ENCODE measurements at regions not wholly inside any gene's neighbourhood (a gene's known extent, or its start where the extent isn't known, plus 50 kb on each side); places are given as distances from the start of the nearest gene placed in this dataset.

DNA sequence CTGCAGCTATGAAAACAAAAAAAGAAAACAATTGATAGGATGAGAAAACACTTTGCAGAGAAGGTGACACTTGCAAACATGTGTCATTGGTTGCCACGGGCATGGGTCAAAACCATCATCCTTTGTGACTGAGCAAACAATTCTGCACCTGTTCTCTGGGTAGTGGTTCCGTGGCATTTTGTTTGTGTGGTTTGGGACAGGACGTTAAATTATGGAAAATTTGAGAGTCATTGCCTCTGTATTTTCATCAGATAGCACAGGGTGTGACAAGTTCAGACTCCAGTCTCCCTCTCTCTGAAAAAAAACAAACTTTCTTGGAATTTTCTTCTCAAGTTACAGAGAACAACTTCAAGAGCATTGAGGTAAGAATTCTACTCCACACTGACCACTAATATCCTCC is 113.4 kb upstream of the HMHB1 start:
- ChIA-PET CTCF (no interaction called here), POLR2A (no interaction called here)
- TF ChIP-seq FOXM1 (IDR thresholded peaks at IDR 0.05; ENCODE audit: borderline replicate concordance) = no peak
- TF ChIP-seq SP1 (IDR thresholded peaks at IDR 0.05) = no peak
- no peak for DNase-seq (ENCODE audit: extremely low spot score)

DNA sequence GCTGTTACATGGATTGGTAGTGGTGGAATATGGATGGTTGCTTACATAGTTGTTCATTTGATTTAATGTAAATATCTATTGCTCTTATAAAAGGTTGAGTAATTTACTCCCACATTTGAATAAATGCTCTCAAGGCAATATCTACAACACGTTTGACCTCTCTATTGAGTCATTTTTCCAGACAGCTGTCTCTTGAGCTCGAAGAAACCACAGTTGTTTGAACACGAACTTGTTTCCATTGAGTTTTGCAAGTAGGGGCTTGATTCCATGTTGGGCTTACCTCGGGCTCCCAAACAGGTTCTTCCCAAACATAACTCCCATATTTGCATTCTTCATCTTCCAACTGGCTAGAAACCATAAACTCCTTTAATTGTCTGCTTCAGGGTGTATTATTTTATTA is 115.0 kb upstream of the HMHB1 start:
- DNase-seq (ENCODE audit: extremely low spot score) = no peak
- CTCF ChIA-PET = no interaction called here
- TF ChIP-seq SP1 (IDR thresholded peaks at IDR 0.05) (no peak), FOXM1 (IDR thresholded peaks at IDR 0.05; ENCODE audit: borderline replicate concordance) (no peak), FOXK2 (IDR thresholded peaks at IDR 0.05) (no peak), NFRKB (IDR thresholded peaks at IDR 0.05) (no peak), ELF4 (IDR thresholded peaks at IDR 0.05) (no peak), LEF1 (IDR thresholded peaks at IDR 0.05; ENCODE audit: borderline replicate concordance) (no peak), L3MBTL2 (conservative IDR thresholded peaks at IDR 0.05) (no peak), ARNT (IDR thresholded peaks at IDR 0.05) (no peak), FOXA1 (IDR thresholded peaks at IDR 0.05) (no peak), BHLHE40 (IDR thresholded peaks at IDR 0.05; ENCODE audit: borderline replicate concordance) (no peak), TARDBP (IDR thresholded peaks at IDR 0.05) (no peak)
- POLR2A ChIA-PET = interaction anchor here (1.2 kb wide), 1 partner anchor 14 kb away, joined by 3 read pairs; no protein-coding TSS in a partner anchor

DNA sequence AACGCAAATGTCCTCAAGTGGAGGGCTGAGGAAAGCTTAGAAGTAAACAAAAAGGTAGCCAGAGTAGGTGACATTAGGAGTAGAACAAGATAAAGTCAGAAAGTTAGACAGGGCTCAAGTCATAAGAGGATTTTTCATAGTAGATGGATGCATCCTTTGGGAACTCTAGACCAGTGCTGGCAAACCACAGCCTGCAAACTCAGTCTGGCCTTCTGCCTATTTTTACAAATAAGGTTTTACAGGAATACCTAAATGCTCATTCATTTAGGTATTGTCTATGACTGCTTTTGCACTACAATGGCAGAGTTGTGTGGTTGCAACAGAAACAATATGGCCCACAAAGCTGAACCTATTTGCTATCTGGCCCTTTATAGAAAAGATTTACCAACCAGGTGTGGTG is 116.0 kb upstream of the HMHB1 start:
- DNase-seq (ENCODE audit: extremely low spot score) = no peak
- ChIA-PET POLR2A (interaction anchor here (1.2 kb wide), 1 partner anchor 13 kb away, joined by 3 read pairs; no protein-coding TSS in a partner anchor), CTCF (no interaction called here)
- TF ChIP-seq FOXA1 (IDR thresholded peaks at IDR 0.05) = no peak
- no peak for TF ChIP-seq SUZ12 (IDR thresholded peaks at IDR 0.05)
- no peak for TF ChIP-seq HDGF (IDR thresholded peaks at IDR 0.05; ENCODE audit: borderline replicate concordance)
- no peak for TF ChIP-seq L3MBTL2 (conservative IDR thresholded peaks at IDR 0.05)
- no peak for TF ChIP-seq ELF4 (IDR thresholded peaks at IDR 0.05)
- TF ChIP-seq NFRKB (IDR thresholded peaks at IDR 0.05) = no peak
- TF ChIP-seq SP1 (IDR thresholded peaks at IDR 0.05) = no peak
- no peak for TF ChIP-seq BHLHE40 (IDR thresholded peaks at IDR 0.05; ENCODE audit: borderline replicate concordance)
- TF ChIP-seq ZNF384 (IDR thresholded peaks at IDR 0.05) = no peak
- TF ChIP-seq, protein P1, sequence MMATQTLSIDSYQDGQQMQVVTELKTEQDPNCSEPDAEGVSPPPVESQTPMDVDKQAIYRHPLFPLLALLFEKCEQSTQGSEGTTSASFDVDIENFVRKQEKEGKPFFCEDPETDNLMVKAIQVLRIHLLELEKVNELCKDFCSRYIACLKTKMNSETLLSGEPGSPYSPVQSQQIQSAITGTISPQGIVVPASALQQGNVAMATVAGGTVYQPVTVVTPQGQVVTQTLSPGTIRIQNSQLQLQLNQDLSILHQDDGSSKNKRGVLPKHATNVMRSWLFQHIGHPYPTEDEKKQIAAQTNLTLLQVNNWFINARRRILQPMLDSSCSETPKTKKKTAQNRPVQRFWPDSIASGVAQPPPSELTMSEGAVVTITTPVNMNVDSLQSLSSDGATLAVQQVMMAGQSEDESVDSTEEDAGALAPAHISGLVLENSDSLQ (IDR thresholded peaks at IDR 0.05) = no peak

DNA sequence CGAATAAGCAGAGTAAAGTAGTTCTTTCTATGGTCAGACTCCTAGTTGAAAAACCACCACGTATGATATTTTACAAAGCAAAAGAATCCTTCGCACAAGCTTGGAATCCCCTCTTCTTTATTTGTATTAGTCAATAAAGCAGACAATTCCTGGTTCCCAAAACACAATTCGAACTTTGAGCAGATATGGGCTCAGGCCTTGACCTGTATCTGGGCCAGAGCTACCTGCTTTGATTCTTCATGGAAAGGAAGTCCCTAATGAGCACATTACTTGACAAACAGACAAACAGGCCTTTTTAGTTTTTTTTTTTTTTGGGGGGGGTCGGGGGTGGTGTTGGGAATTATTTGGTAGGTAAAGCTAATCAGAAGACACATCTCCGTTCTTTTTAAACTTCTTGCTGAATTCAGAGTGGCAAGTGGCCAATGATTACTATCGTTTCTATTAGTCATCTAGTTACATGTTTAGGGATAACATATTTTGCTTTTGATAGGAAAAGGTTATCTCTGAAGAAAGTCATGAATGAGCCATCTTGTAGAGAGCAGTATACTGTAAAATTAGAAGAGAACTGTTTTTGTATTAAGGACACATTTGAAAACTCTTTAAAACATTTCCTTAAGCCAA is 116.6 kb upstream of the HMHB1 start:
- TF ChIP-seq ELF4 (IDR thresholded peaks at IDR 0.05) (no peak), ARNT (IDR thresholded peaks at IDR 0.05) (no peak), SP1 (IDR thresholded peaks at IDR 0.05) (no peak), FOXK2 (IDR thresholded peaks at IDR 0.05) (no peak), NFRKB (IDR thresholded peaks at IDR 0.05) (no peak), SUZ12 (IDR thresholded peaks at IDR 0.05) (no peak), BHLHE40 (IDR thresholded peaks at IDR 0.05; ENCODE audit: borderline replicate concordance) (no peak), LEF1 (IDR thresholded peaks at IDR 0.05; ENCODE audit: borderline replicate concordance) (no peak), FOXM1 (IDR thresholded peaks at IDR 0.05; ENCODE audit: borderline replicate concordance) (no peak), HDGF (IDR thresholded peaks at IDR 0.05; ENCODE audit: borderline replicate concordance) (no peak), L3MBTL2 (conservative IDR thresholded peaks at IDR 0.05) (no peak), CTBP1 (IDR thresholded peaks at IDR 0.05; ENCODE audit: borderline replicate concordance) (no peak), FOXA1 (IDR thresholded peaks at IDR 0.05) (no peak)
- TF ChIP-seq, protein P1 (IDR thresholded peaks at IDR 0.05) = no peak
- POLR2A ChIA-PET = no interaction called here
- CTCF ChIA-PET = no interaction called here
- DNase-seq (ENCODE audit: extremely low spot score) = no peak

DNA sequence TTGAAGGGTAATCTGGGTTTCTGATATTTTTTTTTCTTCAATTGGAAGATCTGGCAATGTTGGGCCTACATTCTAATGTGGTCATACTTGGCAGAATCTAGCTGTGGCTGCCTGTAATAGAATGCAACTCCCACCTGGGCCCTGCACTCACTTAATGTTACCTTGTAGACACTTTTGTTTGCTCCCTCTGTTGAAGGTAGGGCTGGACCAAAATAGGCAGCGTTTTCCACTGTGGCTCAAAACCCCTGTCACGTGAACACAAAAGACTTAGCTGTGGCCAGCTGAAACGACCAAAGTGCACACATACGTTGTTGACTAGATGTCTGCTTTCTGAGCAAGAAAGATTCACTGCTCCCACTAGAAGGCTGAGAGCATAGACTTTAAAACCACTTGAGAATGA is 117.6 kb upstream of the HMHB1 start:
- DNase-seq (ENCODE audit: extremely low spot score) = no peak
- ChIA-PET CTCF (no interaction called here), POLR2A (no interaction called here)
- no peak for TF ChIP-seq SUZ12 (IDR thresholded peaks at IDR 0.05)
- no peak for TF ChIP-seq ARNT (IDR thresholded peaks at IDR 0.05)
- no peak for TF ChIP-seq NFRKB (IDR thresholded peaks at IDR 0.05)
- TF ChIP-seq HDGF (IDR thresholded peaks at IDR 0.05; ENCODE audit: borderline replicate concordance) = no peak
- no peak for TF ChIP-seq L3MBTL2 (conservative IDR thresholded peaks at IDR 0.05)
- no peak for TF ChIP-seq CTBP1 (IDR thresholded peaks at IDR 0.05; ENCODE audit: borderline replicate concordance)
- TF ChIP-seq TARDBP (IDR thresholded peaks at IDR 0.05) = no peak
- TF ChIP-seq FOXM1 (IDR thresholded peaks at IDR 0.05; ENCODE audit: borderline replicate concordance) = no peak

- ChIA-PET CTCF (no interaction called here), POLR2A (no interaction called here)
- TF ChIP-seq LEF1 (IDR thresholded peaks at IDR 0.05; ENCODE audit: borderline replicate concordance) = no peak
- TF ChIP-seq ELF4 (IDR thresholded peaks at IDR 0.05) = no peak
- no peak for TF ChIP-seq NFRKB (IDR thresholded peaks at IDR 0.05)
- TF ChIP-seq, protein P1 (IDR thresholded peaks at IDR 0.05) = no peak
- TF ChIP-seq BHLHE40 (IDR thresholded peaks at IDR 0.05; ENCODE audit: borderline replicate concordance) = no peak
- TF ChIP-seq SUZ12 (IDR thresholded peaks at IDR 0.05) = no peak
- TF ChIP-seq CTBP1 (IDR thresholded peaks at IDR 0.05; ENCODE audit: borderline replicate concordance) = no peak
- no peak for TF ChIP-seq FOXM1 (IDR thresholded peaks at IDR 0.05; ENCODE audit: borderline replicate concordance)
- TF ChIP-seq L3MBTL2 (conservative IDR thresholded peaks at IDR 0.05) = no peak
- TF ChIP-seq ZNF384 (IDR thresholded peaks at IDR 0.05) = no peak
- TF ChIP-seq TARDBP (IDR thresholded peaks at IDR 0.05) = no peak
- no peak for TF ChIP-seq ARNT (IDR thresholded peaks at IDR 0.05)
- TF ChIP-seq SP1 (IDR thresholded peaks at IDR 0.05) = no peak
- DNase-seq (ENCODE audit: extremely low spot score) = no peak
Measured at GRCh38 chr5:143693651-143694252, 118.2 kb upstream of the HMHB1 start.
